HG03280 (cell line): ENCODE measurements at regions not wholly inside any gene's neighbourhood (a gene's known extent, or its start where the extent isn't known, plus 50 kb on each side); places are given as distances from the start of the nearest gene placed in this dataset.
"Not testable (repeated sequence)": the region's sequence is repeated elsewhere in the genome, so short reads cannot be mapped to it uniquely, and the experiment has no call there.

Source experiments
- ATAC-seq: cut with Tn5 transposase; IDR thresholded peaks from one replicate; pipeline ENCODE4 v1.9.1; 2021; ENCODE audit warnings: mild to moderate bottlenecking, moderate library complexity; ENCODE audit not compliant: unreplicated experiment

- ATAC-seq: no peak
Measured at GRCh38 chr12:33813536-33813935, 208.8 kb upstream of the ALG10 start.

GRCh38 chr12:33817713-33818112 is 204.6 kb upstream of the ALG10 start:
- ATAC-seq: no peak

GRCh38 chr12:33818313-33818712 is 204.0 kb upstream of the ALG10 start:
- ATAC-seq: no peak

- ATAC-seq: no peak
Measured at GRCh38 chr12:33825442-33825841, 196.9 kb upstream of the ALG10 start.

GRCh38 chr12:33825986-33826602 is 196.2 kb upstream of the ALG10 start:
- no peak for ATAC-seq

GRCh38 chr12:33828326-33828725 is 194.0 kb upstream of the ALG10 start:
- no peak for ATAC-seq

GRCh38 chr12:33830070-33830469 is 192.2 kb upstream of the ALG10 start:
- ATAC-seq: no peak

GRCh38 chr12:33832900-33833299 is 189.4 kb upstream of the ALG10 start:
- ATAC-seq: no peak

- ATAC-seq: no peak
Measured at GRCh38 chr12:33834672-33835071, 187.6 kb upstream of the ALG10 start.

- no peak for ATAC-seq
Measured at GRCh38 chr12:33876618-33877017, 145.7 kb upstream of the ALG10 start.

- no peak for ATAC-seq
Measured at GRCh38 chr12:33892425-33892824, 129.9 kb upstream of the ALG10 start.

- not testable (repeated sequence) for ATAC-seq
Measured at GRCh38 chr12:33920460-33920859, 101.8 kb upstream of the ALG10 start.

GRCh38 chr12:33926095-33926494 is 96.2 kb upstream of the ALG10 start:
- ATAC-seq: no peak

GRCh38 chr12:33937669-33938068 is 84.6 kb upstream of the ALG10 start:
- ATAC-seq: not testable (repeated sequence)

GRCh38 chr12:33942172-33942571 is 80.1 kb upstream of the ALG10 start:
- ATAC-seq: no peak

GRCh38 chr12:33944703-33945437 is 77.4 kb upstream of the ALG10 start:
- no peak for ATAC-seq

- ATAC-seq: no peak
Measured at GRCh38 chr12:33945438-33945784, 76.9 kb upstream of the ALG10 start.

GRCh38 chr12:33966219-33966618 is 56.1 kb upstream of the ALG10 start:
- not testable (repeated sequence) for ATAC-seq

GRCh38 chr12:33967760-33968159 is 54.5 kb upstream of the ALG10 start:
- ATAC-seq: no peak
